Middle frontal gyrus (tissue), 1 donor: ENCODE measurements at regions not wholly inside any gene's neighbourhood (a gene's known extent, or its start where the extent isn't known, plus 50 kb on each side); places are given as distances from the start of the nearest gene placed in this dataset.

Source experiments
- DNase-seq: peaks from one replicate; pipeline ENCODE4 v3.0.0-alpha.2; 2015; ENCODE audit warnings: low spot score; ENCODE audit errors: extremely low spot score

- DNase-seq = no peak
Observed at GRCh38 chr3:78410077-78410476, 1357.7 kb downstream of the ROBO1 start.

GRCh38 chr3:78414261-78414660 lies 1353.5 kb downstream of the ROBO1 start:
- no peak for DNase-seq

- no peak for DNase-seq
Observed at GRCh38 chr3:78420611-78421010, 1347.2 kb downstream of the ROBO1 start.

GRCh38 chr3:78421247-78421966 lies 1346.4 kb downstream of the ROBO1 start:
- no peak for DNase-seq

GRCh38 chr3:78424656-78425055 lies 1343.1 kb downstream of the ROBO1 start:
- DNase-seq = no peak

- DNase-seq = no peak
Observed at GRCh38 chr3:78426454-78426853, 1341.3 kb downstream of the ROBO1 start.

GRCh38 chr3:78427303-78427702 lies 1340.5 kb downstream of the ROBO1 start:
- DNase-seq = no peak

GRCh38 chr3:78430741-78431140 lies 1337.1 kb downstream of the ROBO1 start:
- DNase-seq = no peak

GRCh38 chr3:78434801-78435200 lies 1333.0 kb downstream of the ROBO1 start:
- DNase-seq = no peak

- no peak for DNase-seq
Observed at GRCh38 chr3:78455166-78455565, 1312.6 kb downstream of the ROBO1 start.

- no peak for DNase-seq
Observed at GRCh38 chr3:78455712-78456433, 1311.9 kb downstream of the ROBO1 start.

GRCh38 chr3:78459796-78460195 lies 1308.0 kb downstream of the ROBO1 start:
- DNase-seq = no peak

- no peak for DNase-seq
Observed at GRCh38 chr3:78462021-78462420, 1305.8 kb downstream of the ROBO1 start.

- DNase-seq = no peak
Observed at GRCh38 chr3:78476076-78476475, 1291.7 kb downstream of the ROBO1 start.

GRCh38 chr3:78481050-78481449 lies 1286.7 kb downstream of the ROBO1 start:
- no peak for DNase-seq

GRCh38 chr3:78483090-78483489 lies 1284.7 kb downstream of the ROBO1 start:
- no peak for DNase-seq

GRCh38 chr3:78494851-78495250 lies 1272.9 kb downstream of the ROBO1 start:
- no peak for DNase-seq

- no peak for DNase-seq
Observed at GRCh38 chr3:78495301-78495700, 1272.5 kb downstream of the ROBO1 start.

GRCh38 chr3:78496501-78496900 lies 1271.3 kb downstream of the ROBO1 start:
- DNase-seq = no peak

- DNase-seq = peak; percentile 30
Observed at GRCh38 chr3:78497021-78497420, 1270.8 kb downstream of the ROBO1 start.

GRCh38 chr3:78497767-78498166 lies 1270.0 kb downstream of the ROBO1 start:
- no peak for DNase-seq

GRCh38 chr3:78506061-78506460 lies 1261.7 kb downstream of the ROBO1 start:
- DNase-seq = no peak
